IPS-NIHi11 (cell line): ENCODE measurements at regions not wholly inside any gene's neighbourhood (a gene's known extent, or its start where the extent isn't known, plus 50 kb on each side); places are given as distances from the start of the nearest gene placed in this dataset.
"Not testable (repeated sequence)": the region's sequence is repeated elsewhere in the genome, so short reads cannot be mapped to it uniquely, and the experiment has no call there.

Source experiments
- DNase-seq: peaks from one replicate; pipeline ENCODE4 v3.0.0; 2012; ENCODE audit warnings: mixed read lengths, low spot score

GRCh38 chr11:24386546-24387397 is 110.1 kb upstream of the LUZP2 start:
- DNase-seq: peak; percentile 43

GRCh38 chr11:24389575-24389974 is 107.3 kb upstream of the LUZP2 start:
- DNase-seq: no peak

- no peak for DNase-seq
Measured at GRCh38 chr11:24390016-24390415, 106.8 kb upstream of the LUZP2 start.

GRCh38 chr11:24390762-24391161 is 106.1 kb upstream of the LUZP2 start:
- DNase-seq: no peak

GRCh38 chr11:24391167-24391566 is 105.7 kb upstream of the LUZP2 start:
- DNase-seq: no peak

- DNase-seq: no peak
Measured at GRCh38 chr11:24400059-24400665, 96.7 kb upstream of the LUZP2 start.

- DNase-seq: no peak
Measured at GRCh38 chr11:24406389-24406788, 90.5 kb upstream of the LUZP2 start.

GRCh38 chr11:24406980-24407379 is 89.9 kb upstream of the LUZP2 start:
- no peak for DNase-seq

- no peak for DNase-seq
Measured at GRCh38 chr11:24407733-24408132, 89.1 kb upstream of the LUZP2 start.

GRCh38 chr11:24408202-24408601 is 88.7 kb upstream of the LUZP2 start:
- no peak for DNase-seq

GRCh38 chr11:24411791-24412190 is 85.1 kb upstream of the LUZP2 start:
- no peak for DNase-seq

GRCh38 chr11:24412722-24413121 is 84.1 kb upstream of the LUZP2 start:
- no peak for DNase-seq

- DNase-seq: no peak
Measured at GRCh38 chr11:24413391-24413790, 83.5 kb upstream of the LUZP2 start.

- not testable (repeated sequence) for DNase-seq
Measured at GRCh38 chr11:24415955-24416636, 80.8 kb upstream of the LUZP2 start.

- DNase-seq: no peak
Measured at GRCh38 chr11:24421766-24422165, 75.1 kb upstream of the LUZP2 start.

- no peak for DNase-seq
Measured at GRCh38 chr11:24422376-24422775, 74.5 kb upstream of the LUZP2 start.

- DNase-seq: no peak
Measured at GRCh38 chr11:24437123-24437522, 59.7 kb upstream of the LUZP2 start.
